Transverse colon (tissue), 4 donors: ENCODE measurements at regions not wholly inside any gene's neighbourhood (a gene's known extent, or its start where the extent isn't known, plus 50 kb on each side); places are given as distances from the start of the nearest gene placed in this dataset.

Experiments used
- DNase-seq: peaks from one replicate; pipeline ENCODE4 v3.0.0-alpha.2; 2019
- H3K27ac ChIP-seq, 4 donors: fragments of 200-600 bp; sonication (generic); 2 replicates each; pipeline ENCODE4 v1.5.1; 2016 to 2018; ENCODE audit warnings: inconsistent platforms in 4 of 4
- H3K27me3 ChIP-seq: fragments of 200-600 bp; sonication (generic); 2 replicates; pipeline ENCODE4 v1.5.1; 2017; ENCODE audit warnings: inconsistent platforms
- H3K36me3 ChIP-seq, 4 donors: fragments of 200-600 bp; sonication (generic); 2 replicates each; pipeline ENCODE4 v1.5.1; 2017 to 2019; ENCODE audit warnings: inconsistent platforms in 4 of 4
- H3K4me1 ChIP-seq, 4 donors: fragments of 200-600 bp; sonication (generic); 2 replicates each; pipeline ENCODE4 v1.5.1; 2017 to 2020; ENCODE audit warnings: inconsistent platforms in 4 of 4
- H3K4me3 ChIP-seq, 4 donors: fragments of 200-600 bp; sonication (generic); 1 replicate in 1 of 4; 2 replicates in 3 of 4; pipeline versions ENCODE4 v1.5.1 to v1.6.1; 2017 to 2019; ENCODE audit warnings: inconsistent platforms in 4 of 4
- H3K9me3 ChIP-seq, 2 donors: fragments of 200-600 bp; sonication (generic); 2 replicates each; pipeline ENCODE4 v1.5.1; 2017 to 2019; ENCODE audit warnings: inconsistent platforms in 2 of 2
- EP300 ChIP-seq: sonication (generic); formaldehyde crosslinking; IDR thresholded peaks from one replicate; pipeline ENCODE4 v1.6.1; 2017; ENCODE audit warnings: antibody characterized with exemption, low read depth
- POLR2A ChIP-seq: fragments of 450-650 bp; IDR thresholded peaks from one replicate; pipeline ENCODE4 v1.6.1; 2016; ENCODE audit warnings: antibody characterized with exemption, mild to moderate bottlenecking, moderate library complexity
- POLR2AphosphoS5 ChIP-seq, 3 donors: sonication (generic); formaldehyde crosslinking; IDR thresholded peaks; one replicate each; pipeline ENCODE4 v1.6.1; 2016; ENCODE audit warnings: antibody characterized with exemption in 3 of 3
- WGBS, 2 donors: methylation state at CpG; one replicate each; pipeline ENCODE4 v1.1.5; 2018; ENCODE audit warnings: low coverage in 1 of 2; 5-methylcytosine and 5-hydroxymethylcytosine counted together
- in situ Hi-C, 4 donors: fragments of 200-750 bp; cut with MboI; loops; one replicate each; pipeline versions ENCODE4 v1.15.0 to v1.15.1; 2017; ENCODE audit warnings: low sequenced_read_pairs in 3 of 4, low pct_ligation_motif_present in 1 of 4, low pct_unique_long_range_greater_than_20kb in 1 of 4
- intact Hi-C: fragments of 100-400 bp; cut with DNase I; formaldehyde crosslinking; loops from one replicate; pipeline ENCODE4 v1.15.1; 2023; ENCODE audit warnings: low total_unique reads
- TF ChIP-seq, protein P1 (sequence below), 5 experiments: fragments of 200-600 bp in 3 of 5; fragments of 450-650 bp in 2 of 5; sonication (generic) in 3 of 5; IDR thresholded peaks; 1 replicate in 2 of 5; 2 replicates in 3 of 5; pipeline ENCODE4 v1.5.1; 2016 to 2017; ENCODE audit warnings: antibody characterized with exemption in 5 of 5, inconsistent platforms in 3 of 5, mild to moderate bottlenecking in 2 of 5, moderate library complexity in 1 of 5

DNA sequence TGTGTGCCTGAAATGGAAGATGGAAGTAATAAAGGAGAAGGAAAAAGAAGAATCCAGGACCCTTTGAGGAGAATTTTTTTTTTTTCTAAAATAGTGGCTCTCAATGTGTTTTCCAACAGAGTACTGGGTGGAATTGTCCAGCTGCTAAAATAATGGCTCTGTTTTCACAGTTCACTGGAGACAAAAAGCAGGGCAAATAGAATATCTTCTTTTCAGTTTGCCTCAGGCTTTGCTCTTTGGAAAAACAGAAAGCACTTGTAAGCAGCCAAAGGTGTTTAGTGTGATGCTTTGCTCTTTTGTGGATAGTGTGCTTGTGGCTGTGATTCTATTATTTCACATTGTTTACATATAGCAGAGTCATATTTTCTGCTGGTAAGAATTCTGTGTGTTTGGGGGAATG lies 77.4 kb upstream of the MROH9 start:
- no peaks in the 10 kb centered on the region for H3K9me3 ChIP-seq
- H3K27ac ChIP-seq = no peak overlapping the region
- TF ChIP-seq, protein P1, sequence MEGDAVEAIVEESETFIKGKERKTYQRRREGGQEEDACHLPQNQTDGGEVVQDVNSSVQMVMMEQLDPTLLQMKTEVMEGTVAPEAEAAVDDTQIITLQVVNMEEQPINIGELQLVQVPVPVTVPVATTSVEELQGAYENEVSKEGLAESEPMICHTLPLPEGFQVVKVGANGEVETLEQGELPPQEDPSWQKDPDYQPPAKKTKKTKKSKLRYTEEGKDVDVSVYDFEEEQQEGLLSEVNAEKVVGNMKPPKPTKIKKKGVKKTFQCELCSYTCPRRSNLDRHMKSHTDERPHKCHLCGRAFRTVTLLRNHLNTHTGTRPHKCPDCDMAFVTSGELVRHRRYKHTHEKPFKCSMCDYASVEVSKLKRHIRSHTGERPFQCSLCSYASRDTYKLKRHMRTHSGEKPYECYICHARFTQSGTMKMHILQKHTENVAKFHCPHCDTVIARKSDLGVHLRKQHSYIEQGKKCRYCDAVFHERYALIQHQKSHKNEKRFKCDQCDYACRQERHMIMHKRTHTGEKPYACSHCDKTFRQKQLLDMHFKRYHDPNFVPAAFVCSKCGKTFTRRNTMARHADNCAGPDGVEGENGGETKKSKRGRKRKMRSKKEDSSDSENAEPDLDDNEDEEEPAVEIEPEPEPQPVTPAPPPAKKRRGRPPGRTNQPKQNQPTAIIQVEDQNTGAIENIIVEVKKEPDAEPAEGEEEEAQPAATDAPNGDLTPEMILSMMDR (IDR thresholded peaks at IDR 0.05) = no peak
- TF ChIP-seq EP300 (no peak), POLR2AphosphoS5 (IDR thresholded peaks at IDR 0.05) (no peak), POLR2A (no peak)
- in situ Hi-C loops = no loop called here
- no peaks in the 10 kb centered on the region for H3K36me3 ChIP-seq
- no peak for DNase-seq
- intact Hi-C loops = no loop called here
- H3K4me3 ChIP-seq = no peak overlapping the region
- H3K4me1 ChIP-seq = no peaks in the 10 kb centered on the region
- H3K27me3 ChIP-seq = no peaks in the 10 kb centered on the region

GRCh38 chr1:170863621-170864020 lies 71.7 kb upstream of the MROH9 start:
- Histone ChIP-seq H3K27me3 (no peaks in the 10 kb centered on the region), H3K9me3 (no peaks in the 10 kb centered on the region), H3K36me3 (no peaks in the 10 kb centered on the region), H3K27ac (no peak overlapping the region), H3K4me1 (no peaks in the 10 kb centered on the region), H3K4me3 (no peak overlapping the region)
- no peak for DNase-seq
- TF ChIP-seq POLR2AphosphoS5 (IDR thresholded peaks at IDR 0.05) (no peak), EP300 (no peak), POLR2A (no peak)
- TF ChIP-seq, protein P1 (IDR thresholded peaks at IDR 0.05) = no peak
- 73% methylated on average over 1 of the region's 1 CpG; no CpG with 5 or more reads in 1 of the 2 donors for WGBS, 2 donors
- in situ Hi-C loops (no loop called here), intact Hi-C loops (no loop called here)

DNA sequence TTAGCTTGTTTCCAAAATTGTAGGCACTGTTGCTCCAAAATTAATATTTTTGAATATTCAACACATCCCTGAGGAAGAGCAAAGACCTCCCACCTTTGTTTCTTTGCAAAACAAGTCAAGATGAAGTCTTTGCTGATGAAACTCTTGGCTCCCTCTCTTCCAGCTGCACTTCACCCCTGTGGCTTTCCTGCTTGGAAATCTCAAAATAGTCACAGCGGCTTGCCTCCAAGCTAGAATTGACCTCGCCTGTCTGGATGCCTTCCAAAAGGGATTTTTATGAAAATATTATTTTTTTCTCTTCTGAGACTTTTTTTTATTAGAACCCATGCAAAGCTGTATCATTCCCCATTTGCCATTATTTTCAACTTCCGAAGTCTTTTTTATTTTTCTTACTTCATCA lies 71.1 kb upstream of the MROH9 start:
- intact Hi-C loops = no loop called here
- Histone ChIP-seq H3K9me3 (no peaks in the 10 kb centered on the region), H3K4me1 (no peaks in the 10 kb centered on the region), H3K36me3 (no peaks in the 10 kb centered on the region), H3K27me3 (no peaks in the 10 kb centered on the region), H3K4me3 (no peak overlapping the region), H3K27ac (no peak overlapping the region)
- 81 to 90% methylated on average over 3 of the region's 3 CpGs for WGBS, 2 donors
- no peak for TF ChIP-seq POLR2A
- no peak for TF ChIP-seq EP300
- TF ChIP-seq, protein P1 (IDR thresholded peaks at IDR 0.05) = no peak
- TF ChIP-seq POLR2AphosphoS5 (IDR thresholded peaks at IDR 0.05) = no peak
- in situ Hi-C loops = no loop called here
- DNase-seq = no peak

GRCh38 chr1:170864876-170865538 lies 70.3 kb upstream of the MROH9 start:
- in situ Hi-C loops (no loop called here), intact Hi-C loops (no loop called here)
- no peak for DNase-seq
- no peak overlapping the region for H3K27ac ChIP-seq
- no peaks in the 10 kb centered on the region for H3K36me3 ChIP-seq
- H3K4me3 ChIP-seq = no peak overlapping the region
- H3K27me3 ChIP-seq = no peaks in the 10 kb centered on the region
- no peak for TF ChIP-seq EP300
- no peak for TF ChIP-seq POLR2A
- TF ChIP-seq, protein P1 (IDR thresholded peaks at IDR 0.05) = no peak
- no peak for TF ChIP-seq POLR2AphosphoS5 (IDR thresholded peaks at IDR 0.05)
- WGBS, 2 donors = 37 to 60% methylated on average over 2 of the region's 2 CpGs
- H3K9me3 ChIP-seq = no peaks in the 10 kb centered on the region
- H3K4me1 ChIP-seq = no peaks in the 10 kb centered on the region
